Esophagus muscularis mucosa (tissue), 3 donors: ENCODE measurements at regions not wholly inside any gene's neighbourhood (a gene's known extent, or its start where the extent isn't known, plus 50 kb on each side); places are given as distances from the start of the nearest gene placed in this dataset.

Experiments used
- POLR2A ChIP-seq: fragments of 450-650 bp; IDR thresholded peaks from one replicate; pipeline ENCODE4 v1.6.1; 2017; ENCODE audit warnings: antibody characterized with exemption, moderate library complexity, mild to moderate bottlenecking, low read depth
- POLR2AphosphoS5 ChIP-seq, 2 donors: sonication (generic); formaldehyde crosslinking; IDR thresholded peaks; one replicate each; pipeline ENCODE4 v1.6.1; 2017; ENCODE audit warnings: antibody characterized with exemption in 2 of 2
- TF ChIP-seq, protein P1 (sequence below), 3 experiments: fragments of 200-600 bp in 2 of 3; fragments of 450-650 bp in 1 of 3; sonication (generic) in 2 of 3; IDR thresholded peaks; one replicate each; pipeline ENCODE4 v1.5.1; 2017 to 2019; ENCODE audit warnings: antibody characterized with exemption in 3 of 3, mild to moderate bottlenecking in 2 of 3, moderate library complexity in 1 of 3

DNA sequence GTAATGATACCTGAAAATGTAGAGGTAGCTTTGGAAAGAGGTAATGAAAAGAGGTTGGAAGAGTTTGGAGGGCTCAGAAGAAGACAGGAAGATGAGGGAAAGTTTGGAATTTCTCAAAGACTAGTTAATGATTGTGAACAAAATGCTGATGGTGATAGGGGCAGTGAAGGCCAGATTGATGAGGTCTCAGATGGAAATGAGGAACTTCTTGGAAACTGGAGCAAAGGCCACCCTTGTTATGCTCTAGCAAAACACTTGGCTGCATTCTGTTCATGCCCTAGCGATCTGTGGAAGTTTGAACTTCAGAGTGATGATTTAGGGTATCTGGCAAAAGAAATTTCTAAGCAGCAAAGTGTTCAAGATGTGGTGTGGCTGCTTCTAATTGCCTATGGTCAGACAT, 161.2 kb upstream of the SPEF2 start:
- no peak for TF ChIP-seq POLR2A
- TF ChIP-seq, protein P1, sequence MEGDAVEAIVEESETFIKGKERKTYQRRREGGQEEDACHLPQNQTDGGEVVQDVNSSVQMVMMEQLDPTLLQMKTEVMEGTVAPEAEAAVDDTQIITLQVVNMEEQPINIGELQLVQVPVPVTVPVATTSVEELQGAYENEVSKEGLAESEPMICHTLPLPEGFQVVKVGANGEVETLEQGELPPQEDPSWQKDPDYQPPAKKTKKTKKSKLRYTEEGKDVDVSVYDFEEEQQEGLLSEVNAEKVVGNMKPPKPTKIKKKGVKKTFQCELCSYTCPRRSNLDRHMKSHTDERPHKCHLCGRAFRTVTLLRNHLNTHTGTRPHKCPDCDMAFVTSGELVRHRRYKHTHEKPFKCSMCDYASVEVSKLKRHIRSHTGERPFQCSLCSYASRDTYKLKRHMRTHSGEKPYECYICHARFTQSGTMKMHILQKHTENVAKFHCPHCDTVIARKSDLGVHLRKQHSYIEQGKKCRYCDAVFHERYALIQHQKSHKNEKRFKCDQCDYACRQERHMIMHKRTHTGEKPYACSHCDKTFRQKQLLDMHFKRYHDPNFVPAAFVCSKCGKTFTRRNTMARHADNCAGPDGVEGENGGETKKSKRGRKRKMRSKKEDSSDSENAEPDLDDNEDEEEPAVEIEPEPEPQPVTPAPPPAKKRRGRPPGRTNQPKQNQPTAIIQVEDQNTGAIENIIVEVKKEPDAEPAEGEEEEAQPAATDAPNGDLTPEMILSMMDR (IDR thresholded peaks at IDR 0.05), result no peak
- no peak for TF ChIP-seq POLR2AphosphoS5 (IDR thresholded peaks at IDR 0.05)
